Keratinocyte (primary cell): ENCODE measurements at regions not wholly inside any gene's neighbourhood (a gene's known extent, or its start where the extent isn't known, plus 50 kb on each side); places are given as distances from the start of the nearest gene placed in this dataset.

Source experiments
- DNase-seq: peaks from one replicate; pipeline ENCODE4 v3.0.0-alpha.2; 2011; ENCODE audit warnings: low read depth, missing footprints, low spot score
- FAIRE-seq: peaks from 2 replicates; lab custom pipeline; 2011; peaks lifted over from hg19 to GRCh38; lab: Jason Lieb, UNC
- H2AFZ ChIP-seq: 2 replicates; pipeline ENCODE4 v1.6.0; 2012; ENCODE audit warnings: low read length, control low read depth, inconsistent platforms; ENCODE audit not compliant: control insufficient read depth
- H3K27ac ChIP-seq: 2 replicates; pipeline ENCODE4 v1.5.1; 2011; ENCODE audit warnings: low read length; ENCODE audit not compliant: control insufficient read depth, insufficient read depth
- H3K27me3 ChIP-seq: 3 replicates; pipeline ENCODE4 v1.6.0; 2011; ENCODE audit warnings: low read length; ENCODE audit not compliant: control insufficient read depth, insufficient read depth; ENCODE audit errors: extremely low read depth
- H3K36me3 ChIP-seq, 2 experiments: 2 replicates in 1 of 2; 3 replicates in 1 of 2; pipeline ENCODE4 v1.5.1; 2011; ENCODE audit warnings: low read length in 2 of 2, mild to moderate bottlenecking in 1 of 2; ENCODE audit not compliant: control insufficient read depth in 2 of 2, insufficient read depth in 2 of 2; ENCODE audit errors: extremely low read depth in 1 of 2
- H3K4me1 ChIP-seq: 3 replicates; pipeline ENCODE4 v1.5.1; 2011; ENCODE audit warnings: low read length; ENCODE audit not compliant: control insufficient read depth, insufficient read depth; ENCODE audit errors: extremely low read depth
- H3K4me2 ChIP-seq: 3 replicates; pipeline ENCODE4 v1.6.0; 2011; ENCODE audit warnings: low read depth, low read length; ENCODE audit not compliant: control insufficient read depth, insufficient read depth; ENCODE audit errors: extremely low read depth
- H3K4me3 ChIP-seq, 3 experiments: fragments of 200-600 bp in 1 of 3; sonication (generic) in 1 of 3; 2 replicates in 2 of 3; 3 replicates in 1 of 3; pipeline ENCODE4 v1.5.1; 2011 to 2016; ENCODE audit warnings: low read length in 3 of 3, mild to moderate bottlenecking in 3 of 3, control low read depth in 2 of 3, inconsistent platforms in 1 of 3, low read depth in 1 of 3, mixed read lengths in 1 of 3, mixed run types in 1 of 3, moderate library complexity in 1 of 3; ENCODE audit not compliant: control insufficient read depth in 2 of 3, insufficient read depth in 2 of 3; ENCODE audit errors: extremely low read depth in 1 of 3
- H3K79me2 ChIP-seq: 2 replicates; pipeline ENCODE4 v1.6.0; 2012; ENCODE audit warnings: low read length; ENCODE audit not compliant: control insufficient read depth, insufficient read depth
- H3K9ac ChIP-seq: 3 replicates; pipeline ENCODE4 v1.6.0; 2011; ENCODE audit warnings: low read length; ENCODE audit not compliant: control insufficient read depth, insufficient read depth; ENCODE audit errors: extremely low read depth
- H3K9me1 ChIP-seq: 3 replicates; pipeline ENCODE4 v1.6.0; 2011; ENCODE audit warnings: low read length; ENCODE audit not compliant: control insufficient read depth, insufficient read depth; ENCODE audit errors: extremely low read depth
- H3K9me3 ChIP-seq: 2 replicates; pipeline ENCODE4 v1.5.1; 2012; ENCODE audit warnings: low read depth, low read length; ENCODE audit not compliant: control insufficient read depth
- H4K20me1 ChIP-seq: 3 replicates; pipeline ENCODE4 v1.6.0; 2011; ENCODE audit warnings: low read length; ENCODE audit not compliant: control insufficient read depth, insufficient read depth; ENCODE audit errors: extremely low read depth
- CTCF ChIP-seq, 3 experiments: IDR thresholded peaks in 1 of 3; conservative IDR thresholded peaks in 1 of 3; optimal IDR thresholded peaks in 1 of 3; 2 replicates in 2 of 3; 3 replicates in 1 of 3; pipeline versions ENCODE3 to v1.5.1; 2011; ENCODE audit warnings: low read length in 3 of 3, mild to moderate bottlenecking in 3 of 3, moderate library complexity in 2 of 3, control low read depth in 1 of 3, inconsistent platforms in 1 of 3; ENCODE audit not compliant: insufficient read depth in 2 of 3; ENCODE audit errors: extremely low read depth in 1 of 3
- EZH2 ChIP-seq: IDR thresholded peaks from one replicate; pipeline ENCODE4 v1.6.1; 2012; ENCODE audit warnings: inconsistent platforms, mild to moderate bottlenecking, low read length, moderate library complexity
- dilution Hi-C: fragments of 300-500 bp; cut with MboI; formaldehyde crosslinking; loops from one replicate; pipeline ENCODE4 v1.7.0; 2020; ENCODE audit warnings: low sequenced_read_pairs; ENCODE audit not compliant: extremely low pct_ligation_motif_present

- no peak overlapping the region for H3K9ac ChIP-seq
- no peaks in the 10 kb centered on the region for H3K9me3 ChIP-seq
- TF ChIP-seq CTCF (optimal IDR thresholded peaks at IDR 0.05 in 1 of 3, IDR thresholded peaks at IDR 0.05 in 1 of 3, conservative IDR thresholded peaks at IDR 0.05 in 1 of 3; ENCODE audit: extremely low read depth in 1 of 3, insufficient read depth in 2 of 3, low read length in 3 of 3) (no peak), EZH2 (no peak)
- no peaks in the 10 kb centered on the region for H3K27me3 ChIP-seq
- H3K36me3 ChIP-seq: no peaks in the 10 kb centered on the region
- no peaks in the 10 kb centered on the region for H3K79me2 ChIP-seq
- no peaks in the 10 kb centered on the region for H3K9me1 ChIP-seq
- H3K4me2 ChIP-seq: no peak overlapping the region
- no peaks in the 10 kb centered on the region for H4K20me1 ChIP-seq
- dilution Hi-C loops: no loop called here
- FAIRE-seq: no peak
- H2AFZ ChIP-seq: no peak overlapping the region
- no peak overlapping the region for H3K4me3 ChIP-seq
- H3K4me1 ChIP-seq: no peaks in the 10 kb centered on the region
- no peak for DNase-seq
- no peak overlapping the region for H3K27ac ChIP-seq
Measured at GRCh38 chr5:101461455-101461854, 558.4 kb upstream of the ST8SIA4 start.

GRCh38 chr5:101458587-101458986 lies 555.5 kb upstream of the ST8SIA4 start:
- dilution Hi-C loops: no loop called here
- Histone ChIP-seq H3K4me1 (no peaks in the 10 kb centered on the region), H3K4me2 (no peak overlapping the region), H3K9me3 (no peaks in the 10 kb centered on the region), H3K9ac (no peak overlapping the region), H3K27ac (no peak overlapping the region), H2AFZ (no peak overlapping the region), H3K9me1 (no peaks in the 10 kb centered on the region), H4K20me1 (no peaks in the 10 kb centered on the region), H3K36me3 (no peaks in the 10 kb centered on the region), H3K4me3 (no peak overlapping the region), H3K79me2 (no peaks in the 10 kb centered on the region), H3K27me3 (no peaks in the 10 kb centered on the region)
- TF ChIP-seq EZH2 (no peak), CTCF (optimal IDR thresholded peaks at IDR 0.05 in 1 of 3, IDR thresholded peaks at IDR 0.05 in 1 of 3, conservative IDR thresholded peaks at IDR 0.05 in 1 of 3; ENCODE audit: extremely low read depth in 1 of 3, insufficient read depth in 2 of 3, low read length in 3 of 3) (no peak)
- FAIRE-seq (no peak), DNase-seq (no peak)
